ENCODE measurements at regions not wholly inside any gene's neighbourhood (a gene's known extent, or its start where the extent isn't known, plus 50 kb on each side); places are given as distances from the start of the nearest gene placed in this dataset.

DNA sequence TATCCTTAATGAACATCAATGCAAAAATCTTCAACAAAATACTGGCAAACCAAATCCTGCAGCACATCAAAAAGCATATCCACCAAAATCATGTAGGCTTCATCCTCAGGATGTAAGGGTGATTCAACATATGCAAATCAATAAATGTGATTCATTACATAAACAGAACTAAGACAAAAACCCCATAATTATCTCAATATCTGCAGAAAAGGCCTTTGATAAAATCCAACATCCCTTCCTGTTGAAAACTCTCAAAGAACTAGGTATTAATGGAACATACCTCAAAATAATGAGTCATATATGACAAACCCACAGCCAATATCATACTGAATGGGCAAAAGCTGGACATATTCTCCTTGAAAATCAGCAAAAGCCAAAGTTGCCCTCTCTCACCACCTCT is 54.6 kb upstream of the DEPDC1 start:
- TF ChIP-seq GATA3 (IDR thresholded peaks at IDR 0.05; ENCODE audit: low read depth, low read length) (no peak), GATA2 (IDR thresholded peaks at IDR 0.05; ENCODE audit: low read depth, low read length) (no peak)

- TF ChIP-seq GATA3 (IDR thresholded peaks at IDR 0.05; ENCODE audit: low read depth, low read length) (no peak), GATA2 (IDR thresholded peaks at IDR 0.05; ENCODE audit: low read depth, low read length) (no peak)
These were observed 61.6 kb upstream of the DEPDC1 start for GRCh38 chr1:68558321-68559026.

DNA sequence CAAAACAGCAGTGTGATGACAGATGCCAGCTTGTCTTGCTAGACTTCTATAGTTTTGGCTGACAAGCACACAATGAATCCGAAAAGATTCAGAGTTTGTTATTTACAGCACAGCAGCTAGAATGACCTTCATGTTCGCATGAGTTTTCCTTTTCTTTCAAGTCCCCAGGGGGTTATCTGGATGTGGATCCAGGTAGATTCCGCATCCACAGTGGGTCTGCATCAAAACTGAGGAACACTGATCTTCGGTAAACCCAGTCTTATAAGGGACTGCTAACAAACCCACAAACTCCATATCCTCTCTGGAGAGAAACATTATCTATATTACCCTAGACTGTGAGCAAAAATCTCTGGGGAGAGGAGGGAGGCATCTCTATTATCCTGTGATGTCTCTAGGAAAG is 69.0 kb upstream of the DEPDC1 start:
- TF ChIP-seq GATA3 (IDR thresholded peaks at IDR 0.05; ENCODE audit: low read depth, low read length) (no peak), GATA2 (IDR thresholded peaks at IDR 0.05; ENCODE audit: low read depth, low read length) (no peak)

GRCh38 chr1:68570871-68571270 is 74.0 kb upstream of the DEPDC1 start:
- TF ChIP-seq GATA3 (IDR thresholded peaks at IDR 0.05; ENCODE audit: low read depth, low read length): no peak
- TF ChIP-seq GATA2 (IDR thresholded peaks at IDR 0.05; ENCODE audit: low read depth, low read length): no peak

DNA sequence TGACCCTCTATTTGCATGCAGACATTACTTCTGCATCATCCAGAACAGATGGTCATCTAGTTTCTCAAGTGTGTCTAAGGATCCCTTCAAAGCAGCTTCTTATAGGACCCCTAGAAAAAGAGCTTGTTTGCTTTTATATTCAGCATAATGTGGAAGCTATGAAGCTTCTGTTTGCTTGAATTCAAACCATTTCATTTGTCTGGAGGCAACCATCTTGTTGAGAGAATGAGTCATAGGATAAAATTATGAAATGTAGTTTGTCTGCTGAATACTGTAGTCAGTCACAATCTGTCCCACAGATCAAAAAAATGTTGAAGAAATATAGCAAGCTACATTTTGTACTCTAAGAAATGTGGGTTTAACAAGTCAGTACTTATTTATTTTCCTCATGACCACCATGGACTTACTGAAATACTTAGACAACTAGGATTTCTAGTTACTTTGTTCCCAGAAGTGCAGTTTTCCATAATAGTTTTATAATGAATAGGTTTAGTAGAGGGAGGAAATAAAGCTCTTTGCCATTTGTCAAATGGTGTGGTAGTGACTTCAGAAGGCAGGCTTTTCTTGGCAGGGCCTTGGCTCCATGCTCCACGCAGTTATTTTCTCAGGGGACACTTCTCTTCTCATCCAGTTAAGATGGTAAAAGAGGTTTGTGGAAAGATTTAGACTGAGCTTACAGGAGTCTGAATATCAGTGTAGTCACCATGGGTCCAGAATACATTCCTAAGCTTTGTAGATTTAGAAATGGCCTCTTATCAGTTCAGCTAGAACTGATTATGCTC is 74.8 kb upstream of the DEPDC1 start:
- TF ChIP-seq GATA2 (IDR thresholded peaks at IDR 0.05; ENCODE audit: low read depth, low read length): no peak
- TF ChIP-seq GATA3 (IDR thresholded peaks at IDR 0.05; ENCODE audit: low read depth, low read length): no peak

GRCh38 chr1:68585351-68585750 is 88.5 kb upstream of the DEPDC1 start:
- TF ChIP-seq GATA3 (IDR thresholded peaks at IDR 0.05; ENCODE audit: low read depth, low read length): no peak
- no peak for TF ChIP-seq GATA2 (IDR thresholded peaks at IDR 0.05; ENCODE audit: low read depth, low read length)

GRCh38 chr1:68586766-68587165 is 89.9 kb upstream of the DEPDC1 start:
- no peak for TF ChIP-seq GATA2 (IDR thresholded peaks at IDR 0.05; ENCODE audit: low read depth, low read length)
- TF ChIP-seq GATA3 (IDR thresholded peaks at IDR 0.05; ENCODE audit: low read depth, low read length): no peak

DNA sequence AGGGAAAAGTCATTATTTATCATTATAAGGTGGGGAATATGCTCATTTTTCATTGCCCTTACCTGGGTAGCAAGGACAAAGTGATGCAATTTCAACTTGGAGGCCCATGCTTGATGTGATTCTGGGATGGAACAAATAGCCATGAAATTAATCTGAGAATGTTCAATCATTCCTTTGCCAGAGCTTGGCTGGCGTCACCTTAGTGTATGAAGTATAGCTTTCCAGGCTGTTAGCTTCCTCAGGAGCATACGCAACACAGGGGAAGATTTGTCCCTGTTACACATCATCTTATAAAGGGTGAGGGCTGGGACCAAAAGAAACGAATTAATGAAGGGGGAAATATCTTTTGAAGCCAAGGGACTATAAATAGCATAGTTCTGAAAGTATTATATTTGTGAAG is 91.4 kb upstream of the DEPDC1 start:
- TF ChIP-seq GATA2 (IDR thresholded peaks at IDR 0.05; ENCODE audit: low read depth, low read length) (no peak), GATA3 (IDR thresholded peaks at IDR 0.05; ENCODE audit: low read depth, low read length) (no peak)

GRCh38 chr1:68590473-68590872 is 93.6 kb upstream of the DEPDC1 start:
- TF ChIP-seq GATA2 (IDR thresholded peaks at IDR 0.05; ENCODE audit: low read depth, low read length): no peak

GRCh38 chr1:68594851-68595250 is 98.0 kb upstream of the DEPDC1 start:
- no peak for TF ChIP-seq GATA3 (IDR thresholded peaks at IDR 0.05; ENCODE audit: low read depth, low read length)
- TF ChIP-seq GATA2 (IDR thresholded peaks at IDR 0.05; ENCODE audit: low read depth, low read length): no peak

DNA sequence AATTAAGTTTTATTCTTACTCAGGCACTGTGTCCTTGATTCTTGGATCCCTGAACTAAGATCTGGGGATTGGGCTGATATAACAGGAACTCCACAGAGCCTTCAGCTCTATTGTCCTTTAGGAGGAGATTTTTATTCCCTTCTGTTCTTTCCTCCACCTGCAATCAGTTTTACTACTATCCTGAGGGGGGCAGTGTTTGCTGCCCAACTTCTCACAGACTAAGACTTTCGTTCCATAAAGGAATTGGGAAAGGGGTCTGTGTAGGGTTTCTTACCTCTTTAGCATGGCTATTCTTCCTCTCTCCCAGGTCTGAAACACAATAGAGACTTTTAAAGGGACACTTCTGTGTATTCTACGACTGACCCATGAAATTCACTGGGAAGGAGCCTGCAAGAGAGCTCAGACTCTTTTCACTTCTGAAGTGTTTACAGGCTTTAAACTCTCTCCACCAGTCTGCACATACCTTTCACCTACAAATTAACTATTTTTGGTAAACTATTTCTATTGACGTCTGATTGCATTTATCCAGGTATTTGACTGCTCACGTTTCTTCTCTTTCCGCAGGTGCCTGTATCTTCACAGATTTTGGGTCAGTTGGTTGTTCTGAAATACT is 103.3 kb upstream of the DEPDC1 start:
- TF ChIP-seq GATA2 (IDR thresholded peaks at IDR 0.05; ENCODE audit: low read depth, low read length) (no peak), GATA3 (IDR thresholded peaks at IDR 0.05; ENCODE audit: low read depth, low read length) (no peak)

DNA sequence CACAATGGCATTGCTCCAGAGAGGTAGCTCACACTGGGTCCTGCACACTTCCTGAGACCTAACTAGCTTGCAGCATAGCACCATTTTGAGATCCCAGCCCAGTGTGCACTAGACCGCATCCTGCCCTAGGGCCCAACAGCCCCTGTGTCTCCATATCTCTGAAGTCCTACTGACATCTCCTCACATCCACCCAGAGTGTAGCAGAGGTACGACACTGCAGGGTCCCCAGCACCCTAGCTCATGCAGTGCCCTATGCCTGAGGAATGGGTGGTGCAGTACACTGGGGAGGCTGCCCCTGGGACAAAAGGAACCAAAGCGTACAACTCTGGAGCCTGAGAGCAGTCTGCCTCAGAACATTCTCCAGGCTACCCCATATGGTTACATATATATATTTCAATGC is 111.4 kb upstream of the DEPDC1 start:
- TF ChIP-seq GATA2 (IDR thresholded peaks at IDR 0.05; ENCODE audit: low read depth, low read length) (no peak), GATA3 (IDR thresholded peaks at IDR 0.05; ENCODE audit: low read depth, low read length) (no peak)

- TF ChIP-seq GATA3 (IDR thresholded peaks at IDR 0.05; ENCODE audit: low read depth, low read length) (no peak), GATA2 (IDR thresholded peaks at IDR 0.05; ENCODE audit: low read depth, low read length) (no peak)
These were observed 118.4 kb upstream of the DEPDC1 start for GRCh38 chr1:68615312-68615711.

- no peak for TF ChIP-seq GATA3 (IDR thresholded peaks at IDR 0.05; ENCODE audit: low read depth, low read length)
- TF ChIP-seq GATA2 (IDR thresholded peaks at IDR 0.05; ENCODE audit: low read depth, low read length): no peak
These were observed 121.1 kb upstream of the DEPDC1 start for GRCh38 chr1:68617942-68618341.

- TF ChIP-seq GATA3 (IDR thresholded peaks at IDR 0.05; ENCODE audit: low read depth, low read length) (no peak), GATA2 (IDR thresholded peaks at IDR 0.05; ENCODE audit: low read depth, low read length) (no peak)
These were observed 123.7 kb upstream of the DEPDC1 start for GRCh38 chr1:68620571-68620970.
